ENCODE measurements at regions not wholly inside any gene's neighbourhood (a gene's known extent, or its start where the extent isn't known, plus 50 kb on each side); places are given as distances from the start of the nearest gene placed in this dataset.

GRCh38 chr5:120362426-120362825, 101.7 kb upstream of the PRR16 start:
- no peak for DNase-seq

- DNase-seq: no peak
Measured at GRCh38 chr5:120365656-120366446, 98.2 kb upstream of the PRR16 start.

GRCh38 chr5:120367896-120368634, 96.0 kb upstream of the PRR16 start:
- no peak for DNase-seq

GRCh38 chr5:120368923-120369715, 95.0 kb upstream of the PRR16 start:
- DNase-seq: no peak

GRCh38 chr5:120372899-120373298, 91.2 kb upstream of the PRR16 start:
- DNase-seq: no peak

- DNase-seq: no peak
Measured at GRCh38 chr5:120375248-120375647, 88.9 kb upstream of the PRR16 start.

GRCh38 chr5:120380644-120381043, 83.5 kb upstream of the PRR16 start:
- DNase-seq: no peak

GRCh38 chr5:120382833-120383232, 81.3 kb upstream of the PRR16 start:
- no peak for DNase-seq

GRCh38 chr5:120386981-120387380, 77.1 kb upstream of the PRR16 start:
- no peak for DNase-seq

GRCh38 chr5:120388016-120388781, 75.9 kb upstream of the PRR16 start:
- no peak for DNase-seq

- no peak for DNase-seq
Measured at GRCh38 chr5:120394259-120394658, 69.8 kb upstream of the PRR16 start.

- DNase-seq: no peak
Measured at GRCh38 chr5:120396186-120396585, 67.9 kb upstream of the PRR16 start.

- no peak for DNase-seq
Measured at GRCh38 chr5:120400356-120400755, 63.7 kb upstream of the PRR16 start.

- no peak for DNase-seq
Measured at GRCh38 chr5:120402606-120403005, 61.5 kb upstream of the PRR16 start.

GRCh38 chr5:120405286-120405864, 58.7 kb upstream of the PRR16 start:
- no peak for DNase-seq

GRCh38 chr5:120405923-120406322, 58.2 kb upstream of the PRR16 start:
- no peak for DNase-seq

GRCh38 chr5:120413686-120414085, 50.4 kb upstream of the PRR16 start:
- no peak for DNase-seq
